GM21825 (cell line): ENCODE measurements at regions not wholly inside any gene's neighbourhood (a gene's known extent, or its start where the extent isn't known, plus 50 kb on each side); places are given as distances from the start of the nearest gene placed in this dataset.
"Not testable (repeated sequence)": the region's sequence is repeated elsewhere in the genome, so short reads cannot be mapped to it uniquely, and the experiment has no call there.

ENCODE experiments used
- ATAC-seq: cut with Tn5 transposase; IDR thresholded peaks from one replicate; pipeline ENCODE4 v1.9.1; 2021; ENCODE audit warnings: mild to moderate bottlenecking, moderate library complexity; ENCODE audit not compliant: unreplicated experiment

DNA sequence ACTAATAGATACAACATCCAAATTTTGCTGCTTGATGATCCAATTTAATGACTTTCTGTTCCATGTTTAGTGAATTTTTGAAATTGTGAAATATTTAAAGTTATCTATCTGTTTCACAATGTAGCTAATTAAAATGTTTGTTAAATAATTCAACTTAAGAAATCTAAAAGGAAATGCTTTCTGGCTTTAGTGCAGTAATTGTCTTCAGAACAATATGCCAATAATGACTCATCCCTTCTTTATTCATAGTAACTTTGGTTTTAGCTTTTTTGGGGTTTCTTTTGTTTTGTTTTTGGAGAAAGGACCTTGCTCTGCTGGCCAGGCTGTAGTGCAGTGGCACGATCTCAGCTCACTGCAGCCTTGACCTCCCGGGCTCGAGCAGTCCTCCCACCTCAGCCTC is 479.2 kb upstream of the RGS6 start:
- ATAC-seq = no peak

DNA sequence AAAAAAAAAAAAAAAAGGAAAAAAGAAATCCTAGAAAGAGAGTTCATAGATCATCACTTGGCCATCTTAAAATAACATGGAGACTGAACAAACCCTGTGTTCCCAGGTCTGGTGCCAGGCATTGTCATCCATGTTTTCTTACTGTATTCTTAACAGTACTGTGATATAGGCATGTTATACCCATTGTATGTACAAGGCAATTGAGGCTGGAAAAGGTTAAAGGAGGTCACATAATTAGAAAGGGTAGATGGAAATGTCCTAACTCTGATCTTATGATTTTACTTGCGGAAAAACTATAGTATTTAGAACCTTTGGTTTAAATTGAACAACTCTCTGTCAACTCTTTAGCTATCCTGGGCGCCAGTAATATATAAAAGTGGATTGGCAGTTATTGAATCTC is 478.2 kb upstream of the RGS6 start:
- ATAC-seq = no peak

DNA sequence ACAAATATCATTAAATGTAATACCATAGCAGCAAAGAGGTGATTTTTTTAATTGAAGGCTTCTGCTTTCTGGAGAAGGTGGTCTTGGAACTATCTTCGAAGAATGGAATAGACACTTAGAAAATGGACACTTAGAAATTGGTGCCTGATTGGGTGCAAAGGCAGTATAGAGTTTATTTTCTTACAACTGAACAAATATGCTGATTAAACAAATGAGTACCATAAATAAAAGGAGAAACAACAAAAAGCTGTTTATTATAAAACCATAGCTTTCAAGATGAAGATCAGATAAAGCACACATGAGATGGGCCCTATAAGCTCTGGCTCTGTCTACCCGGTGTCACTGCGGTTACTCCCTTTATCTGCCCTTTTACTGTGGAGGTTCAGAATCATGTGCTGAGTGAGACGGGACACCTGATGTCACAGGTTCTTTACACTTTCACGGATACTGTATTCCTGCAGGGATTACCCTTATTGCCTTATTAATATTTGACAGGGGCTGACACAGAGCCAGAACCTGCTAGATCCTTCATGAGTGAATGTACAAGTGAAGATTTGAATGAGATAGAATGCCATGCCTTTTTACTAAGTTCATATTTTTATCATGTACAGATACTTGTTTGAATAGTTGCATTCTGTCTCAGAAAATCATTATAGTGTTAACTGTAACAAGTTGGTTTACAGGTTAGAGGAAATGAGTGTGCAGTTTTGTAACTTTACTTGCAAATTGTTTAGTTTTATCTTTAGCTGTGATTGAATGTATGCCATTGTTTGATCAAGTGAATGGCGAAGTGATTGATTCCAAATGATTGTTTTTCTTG is 477.5 kb upstream of the RGS6 start:
- no peak for ATAC-seq

DNA sequence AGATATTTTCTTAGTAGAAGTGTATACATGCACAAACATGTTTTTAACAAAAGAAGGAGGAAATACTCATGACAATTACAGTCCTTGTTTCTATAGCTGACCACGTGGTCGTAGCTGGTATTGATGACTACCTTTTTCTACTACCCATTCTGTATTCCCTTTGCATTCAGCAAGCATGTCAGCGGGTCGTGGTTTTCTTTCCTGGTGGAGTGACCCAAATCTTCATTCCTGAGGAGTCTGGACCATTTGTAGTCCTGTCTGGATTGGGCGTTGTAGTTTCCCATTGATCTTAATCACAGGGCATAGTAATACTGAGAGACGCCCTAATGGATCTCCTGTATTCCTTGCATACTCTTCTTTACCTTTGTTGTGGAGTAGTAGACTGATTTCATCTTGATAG is 472.1 kb upstream of the RGS6 start:
- ATAC-seq = no peak

DNA sequence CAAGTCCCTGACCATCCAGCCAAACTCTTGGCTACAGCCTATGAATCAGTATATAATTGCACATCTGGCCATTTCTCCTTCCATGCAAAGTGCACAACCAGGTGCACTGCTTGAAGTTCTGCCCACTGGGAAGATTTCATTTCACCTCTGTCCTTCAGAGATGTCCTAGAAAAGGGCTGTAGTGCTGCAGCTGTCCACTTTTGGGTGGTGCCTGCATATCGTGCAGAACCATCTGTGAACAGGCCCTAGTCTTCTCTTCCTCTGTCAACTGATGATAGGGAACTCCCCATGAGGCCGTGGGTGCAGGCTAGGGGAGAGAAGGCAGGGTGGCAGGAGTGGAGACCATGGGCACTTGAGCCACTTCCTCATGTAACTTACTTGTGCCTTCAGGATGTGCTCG is 470.6 kb upstream of the RGS6 start:
- not testable (repeated sequence) for ATAC-seq

DNA sequence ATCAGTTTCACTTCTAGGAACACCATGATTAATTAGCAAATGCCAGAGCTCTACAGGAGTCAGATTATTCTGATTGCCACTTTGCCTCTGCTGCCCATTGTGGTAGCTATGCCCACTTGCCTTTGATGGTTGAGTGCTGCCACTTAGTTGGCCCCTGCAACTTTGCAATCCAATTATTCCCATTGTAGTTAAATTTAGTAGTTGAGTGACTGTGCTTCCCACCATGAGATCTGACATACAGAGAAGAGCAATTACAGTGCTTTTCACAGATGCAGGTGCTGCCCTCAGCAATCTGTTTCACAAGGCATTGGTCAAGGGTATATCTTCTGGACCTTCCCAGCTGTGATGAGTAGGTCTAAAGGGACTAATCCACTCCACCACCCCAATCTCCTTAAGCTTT is 468.4 kb upstream of the RGS6 start:
- ATAC-seq = no peak

DNA sequence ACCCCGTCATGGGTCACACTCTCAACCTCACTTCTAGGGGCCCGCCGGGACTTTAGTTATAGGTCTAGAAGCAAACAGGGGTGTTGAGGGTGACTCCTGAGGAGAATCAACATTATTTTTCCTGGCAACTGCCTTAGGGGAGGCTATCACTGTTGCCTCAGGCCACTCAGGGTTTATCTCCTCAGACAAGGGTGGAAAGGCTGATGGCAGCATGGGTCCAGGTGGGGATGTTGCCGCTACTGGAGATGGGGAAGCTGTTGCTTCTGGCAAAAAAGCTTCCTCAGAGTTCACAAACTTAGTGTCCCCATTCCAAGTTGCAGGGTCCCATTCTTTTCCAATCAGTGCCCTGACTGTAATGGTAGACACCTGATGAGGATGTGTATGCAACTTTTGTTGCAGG is 467.4 kb upstream of the RGS6 start:
- no peak for ATAC-seq

DNA sequence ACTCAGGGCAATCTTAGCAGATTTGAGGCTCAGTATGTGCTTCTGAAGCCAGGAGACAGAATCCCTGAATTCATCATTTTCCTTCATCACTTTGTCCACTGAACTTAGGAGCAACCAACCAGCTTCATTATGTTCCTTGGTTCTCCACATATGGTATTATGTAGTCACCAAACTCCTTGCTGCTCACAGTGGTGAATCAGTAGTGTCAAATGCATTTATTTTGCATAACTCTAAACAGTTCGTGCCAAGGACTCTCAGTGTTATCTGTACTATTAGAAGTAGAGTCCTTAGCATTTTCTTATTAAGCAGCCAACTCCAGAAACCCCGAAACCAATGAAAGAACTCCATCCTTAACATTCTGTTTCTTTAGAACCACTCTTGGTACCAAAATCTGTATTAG is 466.9 kb upstream of the RGS6 start:
- ATAC-seq = no peak

DNA sequence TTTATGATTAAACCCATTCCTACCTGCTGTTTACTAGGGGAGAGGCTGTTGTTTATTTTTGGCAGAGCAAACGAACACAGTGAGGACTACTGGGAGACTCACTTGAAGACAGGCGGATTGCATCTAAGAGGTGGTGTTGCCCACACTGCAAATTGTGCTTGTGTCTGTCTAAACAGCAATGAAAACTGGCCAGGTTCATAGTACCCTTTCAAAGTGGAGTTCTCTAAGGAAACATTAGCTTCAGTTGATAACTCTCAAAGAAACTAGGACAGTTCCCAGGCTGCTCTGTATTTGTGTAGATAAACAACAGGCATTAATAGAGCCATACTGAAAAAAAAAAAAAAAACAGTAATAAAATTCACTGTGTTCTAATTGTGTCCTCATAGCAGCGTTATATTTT is 466.0 kb upstream of the RGS6 start:
- ATAC-seq = no peak

DNA sequence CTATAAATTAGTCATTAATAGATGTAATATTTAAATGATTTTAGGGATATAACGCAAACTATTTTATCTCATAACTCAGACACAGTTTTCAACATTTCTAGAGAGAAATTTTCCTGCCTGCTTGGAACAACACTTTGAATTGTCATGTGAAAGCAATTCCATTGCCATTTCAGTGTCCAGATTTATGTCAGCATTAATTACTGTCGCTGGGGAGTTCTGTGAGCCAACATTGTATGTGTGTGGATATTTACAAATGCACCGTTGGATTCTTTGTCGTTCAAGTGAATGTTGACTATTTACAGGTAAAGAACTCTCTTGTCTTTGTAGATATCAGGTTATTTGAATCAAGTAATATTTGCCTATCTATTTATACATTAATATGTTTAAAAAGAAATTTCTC is 465.3 kb upstream of the RGS6 start:
- no peak for ATAC-seq

DNA sequence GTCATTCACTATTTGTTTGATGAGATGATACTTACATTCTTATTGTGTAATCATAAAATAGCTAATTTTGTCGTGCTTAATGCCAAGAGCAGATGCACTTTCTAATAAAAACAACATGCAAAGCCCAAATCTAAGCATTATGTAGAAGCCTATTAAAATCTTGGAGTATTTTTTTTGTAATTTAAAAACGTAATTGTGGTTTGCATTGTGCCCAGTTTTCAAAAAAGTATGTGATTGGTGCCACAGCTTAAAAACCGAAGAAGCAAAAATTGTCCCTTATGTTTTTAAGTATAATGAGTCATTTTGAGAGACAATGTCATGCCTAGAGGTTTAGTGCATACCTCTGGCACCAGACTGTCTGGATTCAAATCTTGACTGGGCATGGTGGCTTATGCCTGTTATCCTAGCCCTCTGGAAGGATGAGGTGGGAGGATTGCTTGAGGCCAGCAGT is 464.8 kb upstream of the RGS6 start:
- no peak for ATAC-seq

DNA sequence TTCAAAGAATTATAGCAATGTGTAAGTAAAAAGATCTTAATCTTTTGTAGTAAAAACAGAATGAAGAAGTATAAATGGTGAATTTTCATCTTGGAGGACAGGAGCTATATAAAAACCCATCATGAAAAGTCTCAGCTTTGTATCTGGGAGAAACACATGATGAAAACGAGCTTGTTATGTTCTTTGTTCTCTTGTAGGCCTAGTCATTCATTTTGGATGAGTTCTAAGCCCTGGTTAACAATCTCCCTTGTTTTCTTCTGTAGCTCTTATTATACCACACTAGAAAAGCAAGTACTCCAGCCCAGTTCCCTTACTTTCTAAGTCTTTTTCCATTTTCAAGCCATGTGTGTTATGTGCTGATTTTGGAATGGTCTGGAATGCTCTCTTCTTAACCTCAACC is 463.5 kb upstream of the RGS6 start:
- ATAC-seq = no peak

DNA sequence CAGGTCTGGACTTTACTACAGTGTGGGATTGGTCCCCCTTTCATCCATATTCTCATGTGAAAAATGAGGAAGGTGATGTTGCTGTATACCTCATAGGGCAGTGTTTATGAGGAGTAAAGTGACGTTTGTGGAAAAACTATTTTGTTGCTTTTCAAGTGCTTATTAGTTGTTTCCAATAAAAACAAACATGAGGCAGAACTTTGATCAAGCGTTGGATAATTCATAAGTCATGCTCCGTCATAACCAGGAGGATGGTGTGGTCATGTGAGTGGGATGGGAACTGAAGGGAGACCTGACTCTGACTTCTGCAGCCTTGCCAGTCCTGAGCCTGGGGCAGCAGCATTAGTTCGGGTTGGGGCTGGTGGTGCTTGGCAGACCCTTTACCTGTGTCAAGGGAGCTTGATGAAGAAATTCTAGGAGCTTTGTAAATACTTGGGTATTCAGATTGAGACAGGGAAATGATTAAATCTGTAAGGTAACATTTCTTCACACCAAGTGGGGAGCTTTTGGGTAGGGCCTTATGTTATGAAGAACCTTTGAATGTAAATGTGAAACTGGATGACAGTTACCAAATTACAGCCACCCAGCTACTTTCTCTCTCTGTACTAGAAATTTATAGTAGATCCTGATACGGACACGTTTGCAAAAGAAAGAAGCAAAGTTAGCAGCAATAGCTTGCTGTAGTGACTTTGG is 462.4 kb upstream of the RGS6 start:
- no peak for ATAC-seq

DNA sequence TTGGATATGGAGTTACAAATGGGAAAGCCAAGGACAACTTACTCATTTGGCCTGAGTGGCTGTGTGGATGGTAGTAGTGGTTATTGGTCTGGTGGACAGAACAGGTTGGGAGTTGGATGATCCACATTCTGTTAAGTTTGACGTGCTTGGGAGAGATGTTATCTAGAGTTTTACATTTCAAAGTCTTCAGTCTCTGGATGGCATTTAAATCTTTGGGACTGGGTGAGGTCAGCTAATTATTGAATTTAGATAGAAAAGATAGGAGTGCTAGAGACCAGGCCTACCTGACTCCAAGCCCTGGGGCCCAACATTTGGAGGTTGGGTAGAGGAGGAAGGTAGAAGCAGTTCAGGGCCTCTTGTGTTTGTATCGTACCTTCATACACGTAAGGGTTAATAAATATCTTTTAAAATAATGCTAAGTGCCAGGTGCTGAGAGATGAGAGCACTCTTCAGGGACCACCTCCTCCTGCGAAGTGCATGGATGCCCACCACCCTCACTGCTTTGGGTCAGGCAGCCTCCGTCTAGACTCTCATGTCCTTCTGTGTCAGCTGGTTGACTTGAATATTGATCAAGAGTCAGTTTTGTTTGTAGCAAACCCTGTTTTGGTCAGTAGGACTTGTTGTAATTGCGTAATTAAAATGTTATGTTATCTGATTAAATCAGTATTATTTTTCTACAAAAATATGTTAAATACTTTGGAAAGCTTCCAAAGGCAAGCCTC is 460.4 kb upstream of the RGS6 start:
- ATAC-seq = no peak

DNA sequence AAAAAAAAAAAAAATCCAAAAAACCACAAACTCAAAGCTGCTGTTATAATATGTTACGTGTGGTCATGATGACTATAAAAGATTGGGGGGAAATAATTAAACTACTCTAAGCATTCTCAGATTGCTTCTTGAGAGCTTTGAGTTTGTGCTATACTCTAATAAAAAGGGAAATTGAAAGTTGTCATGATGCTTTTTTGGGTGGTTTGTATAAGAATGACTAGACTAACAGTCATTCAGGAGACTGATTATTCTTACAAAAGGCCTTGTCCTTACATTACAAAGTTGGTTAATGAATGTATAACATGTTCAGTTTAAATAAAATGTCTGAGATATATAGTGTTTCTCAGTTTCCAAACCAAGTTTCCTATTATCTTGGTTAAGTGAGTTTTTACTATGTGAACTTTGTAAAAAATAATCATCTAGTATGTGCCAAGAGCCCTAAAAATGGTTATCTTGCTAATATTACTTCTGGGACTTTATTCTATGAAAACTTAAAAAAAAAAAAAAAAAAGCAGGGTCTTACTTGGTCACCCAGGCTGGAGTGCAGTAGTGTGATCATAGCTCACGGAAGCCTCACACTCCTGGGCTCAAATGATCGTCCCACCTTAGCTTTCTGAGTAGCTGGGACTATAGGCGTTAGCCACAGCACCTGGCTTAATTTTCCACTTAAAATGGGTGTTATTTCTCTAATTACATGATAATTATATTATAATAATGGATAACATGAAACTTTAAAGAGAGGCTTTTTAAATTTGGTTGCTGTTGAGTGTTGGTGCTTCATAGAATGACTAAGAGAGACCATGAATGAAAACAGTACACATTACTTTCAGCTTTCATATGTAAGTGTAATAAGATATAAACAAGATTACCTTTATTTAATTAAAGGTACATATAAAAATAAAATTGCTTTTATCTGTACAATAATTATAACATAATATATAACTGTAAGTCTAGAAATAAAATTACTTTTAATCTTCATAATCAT is 459.6 kb upstream of the RGS6 start:
- no peak for ATAC-seq

DNA sequence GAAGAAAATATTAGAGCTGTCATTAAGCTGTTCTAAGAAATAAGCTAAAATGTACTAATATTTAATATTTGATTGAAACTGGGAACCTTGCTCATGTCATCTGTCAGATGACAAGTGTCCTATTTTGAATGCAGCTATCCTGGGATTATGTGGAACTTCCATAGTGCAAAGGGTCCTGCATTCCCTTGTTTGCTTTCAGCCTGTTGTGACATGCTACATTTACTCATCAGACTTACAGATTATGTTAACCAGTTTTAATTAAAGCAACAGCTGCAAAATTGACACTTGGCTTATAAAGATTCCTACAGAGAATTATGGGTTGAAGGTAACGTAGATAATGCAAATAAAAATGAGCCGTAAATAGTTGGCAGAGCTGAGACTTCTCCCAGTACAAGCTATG is 458.4 kb upstream of the RGS6 start:
- no peak for ATAC-seq

DNA sequence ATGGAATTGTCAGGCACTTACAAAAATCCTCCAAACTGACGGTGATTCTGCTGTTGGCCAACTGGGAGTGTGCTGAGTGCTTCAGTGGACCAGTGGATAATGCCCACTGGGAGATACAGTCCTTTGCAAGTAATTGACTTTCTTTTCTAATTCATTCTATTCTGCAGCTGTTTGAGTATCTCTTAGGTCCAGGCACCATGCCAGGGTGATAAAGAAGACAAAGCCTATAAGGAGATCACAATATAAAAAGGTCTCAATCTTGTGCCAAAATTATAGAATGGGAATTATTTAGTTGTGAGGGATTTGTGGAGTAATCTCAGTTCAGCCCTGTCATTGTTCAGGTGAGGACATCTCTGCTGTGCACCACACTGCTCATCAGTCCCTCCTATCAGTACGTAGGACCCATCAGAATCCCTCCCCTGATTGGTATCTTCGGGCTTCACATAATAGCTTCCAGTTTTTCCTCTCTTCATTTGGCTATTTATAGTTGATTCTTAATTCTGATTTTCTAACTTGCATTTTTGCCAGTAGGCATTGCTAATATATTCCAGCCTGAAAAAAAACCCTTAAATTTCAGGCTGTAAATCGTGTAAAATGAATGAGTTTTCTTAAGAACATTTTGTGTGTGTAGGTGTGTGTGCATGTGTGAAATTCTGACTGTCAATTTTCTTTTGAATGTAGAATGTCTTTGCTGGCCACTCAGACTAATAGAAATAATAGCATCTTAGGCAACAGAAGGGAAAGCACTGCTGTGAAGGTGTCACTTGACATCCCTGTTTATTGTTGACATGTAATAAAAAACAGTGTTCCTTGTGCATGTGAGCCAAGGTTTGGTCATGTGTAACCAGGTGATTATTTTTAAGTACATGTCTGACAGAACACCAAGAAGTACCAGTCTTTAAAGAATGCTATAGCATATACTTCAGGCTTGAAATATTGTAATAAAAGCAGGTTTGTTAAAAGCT is 457.6 kb upstream of the RGS6 start:
- ATAC-seq = no peak

DNA sequence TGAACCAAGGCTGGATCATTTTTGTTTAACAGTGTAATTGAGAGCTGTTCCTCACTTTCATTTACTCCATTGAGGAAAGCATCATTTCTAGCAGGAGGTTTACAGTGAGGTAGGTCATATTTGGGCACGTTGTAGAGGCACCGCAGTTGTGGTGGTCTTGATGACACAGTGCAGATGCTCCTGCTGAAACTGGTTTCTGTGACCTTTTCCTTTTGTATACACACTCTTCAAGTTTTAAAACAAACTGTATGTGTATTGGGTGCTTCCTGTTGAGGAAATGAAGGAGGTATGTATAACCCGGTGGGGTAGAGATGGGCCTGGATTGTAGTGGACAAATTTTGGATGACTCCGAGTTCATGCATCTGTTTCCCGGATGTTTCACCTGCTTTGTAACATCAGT is 456.3 kb upstream of the RGS6 start:
- ATAC-seq = no peak

DNA sequence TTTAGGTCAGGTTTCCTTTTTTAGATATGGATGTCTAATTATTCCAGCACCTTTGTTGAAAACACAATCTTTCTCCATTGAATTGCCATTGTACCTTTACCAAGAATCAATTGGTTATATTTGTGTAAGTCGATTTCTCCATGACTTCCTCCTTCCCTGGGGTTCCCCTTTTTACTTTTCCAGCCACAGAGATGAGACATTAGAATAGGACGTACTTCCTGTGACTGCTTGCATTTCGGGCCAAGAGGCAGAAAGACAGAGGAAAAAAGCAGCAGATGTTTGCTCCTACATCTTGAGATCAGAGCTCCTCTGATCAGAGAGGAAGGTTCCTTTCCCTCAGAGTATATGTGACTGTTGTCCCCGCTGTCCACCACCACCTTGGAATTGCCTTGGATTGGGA is 453.7 kb upstream of the RGS6 start:
- no peak for ATAC-seq
